PC-9 (cell line): ENCODE measurements at regions not wholly inside any gene's neighbourhood (a gene's known extent, or its start where the extent isn't known, plus 50 kb on each side); places are given as distances from the start of the nearest gene placed in this dataset.

Source experiments
- EZH2 ChIP-seq: fragments of 200-600 bp; sonication (generic); IDR thresholded peaks from 2 replicates; pipeline ENCODE4 v1.8.0; 2017; ENCODE audit warnings: antibody characterized with exemption, low read depth
- TF ChIP-seq, protein P1 (sequence below): fragments of 200-600 bp; sonication (generic); conservative IDR thresholded peaks from 2 replicates; pipeline ENCODE4 v1.6.1; 2017; ENCODE audit warnings: mixed run types, antibody characterized with exemption, mild to moderate bottlenecking, moderate library complexity

DNA sequence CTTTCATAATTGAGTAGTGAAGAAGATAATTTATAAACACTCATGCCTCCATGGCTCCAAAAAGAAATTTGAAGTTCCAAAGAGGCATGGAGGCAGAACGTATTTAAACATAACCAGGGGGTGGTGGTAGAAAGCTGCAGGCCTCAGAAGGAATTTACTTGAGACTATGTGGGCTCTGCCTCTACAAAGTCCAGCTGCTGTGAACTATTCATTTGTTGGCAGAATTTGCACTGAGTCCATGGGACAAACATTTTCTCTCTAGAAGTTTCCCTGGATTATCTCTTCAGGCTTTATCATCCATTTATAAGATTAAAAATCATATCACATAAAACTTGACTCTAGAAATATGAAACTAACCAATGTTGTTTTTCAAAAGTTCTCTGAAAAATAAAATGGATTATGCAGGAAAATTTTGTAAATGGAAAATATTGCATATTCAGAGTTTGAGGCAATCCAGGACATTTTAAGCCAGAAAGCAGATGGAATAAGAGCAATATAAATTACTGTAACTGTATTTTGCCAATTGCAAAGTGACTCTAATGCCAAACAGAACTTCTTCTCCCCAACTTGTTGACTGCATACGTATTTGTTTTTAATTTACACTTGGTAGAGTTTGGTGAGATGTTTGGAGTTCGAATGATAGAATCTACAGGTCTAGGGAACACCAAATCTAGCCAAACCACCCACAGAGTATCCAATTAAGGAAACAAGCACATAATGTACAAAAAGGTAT is 258.2 kb downstream of the ENC1 start:
- TF ChIP-seq, protein P1, sequence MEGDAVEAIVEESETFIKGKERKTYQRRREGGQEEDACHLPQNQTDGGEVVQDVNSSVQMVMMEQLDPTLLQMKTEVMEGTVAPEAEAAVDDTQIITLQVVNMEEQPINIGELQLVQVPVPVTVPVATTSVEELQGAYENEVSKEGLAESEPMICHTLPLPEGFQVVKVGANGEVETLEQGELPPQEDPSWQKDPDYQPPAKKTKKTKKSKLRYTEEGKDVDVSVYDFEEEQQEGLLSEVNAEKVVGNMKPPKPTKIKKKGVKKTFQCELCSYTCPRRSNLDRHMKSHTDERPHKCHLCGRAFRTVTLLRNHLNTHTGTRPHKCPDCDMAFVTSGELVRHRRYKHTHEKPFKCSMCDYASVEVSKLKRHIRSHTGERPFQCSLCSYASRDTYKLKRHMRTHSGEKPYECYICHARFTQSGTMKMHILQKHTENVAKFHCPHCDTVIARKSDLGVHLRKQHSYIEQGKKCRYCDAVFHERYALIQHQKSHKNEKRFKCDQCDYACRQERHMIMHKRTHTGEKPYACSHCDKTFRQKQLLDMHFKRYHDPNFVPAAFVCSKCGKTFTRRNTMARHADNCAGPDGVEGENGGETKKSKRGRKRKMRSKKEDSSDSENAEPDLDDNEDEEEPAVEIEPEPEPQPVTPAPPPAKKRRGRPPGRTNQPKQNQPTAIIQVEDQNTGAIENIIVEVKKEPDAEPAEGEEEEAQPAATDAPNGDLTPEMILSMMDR = no peak
- TF ChIP-seq EZH2 = no peak
